GM12873 (cell line): ENCODE measurements at regions not wholly inside any gene's neighbourhood (a gene's known extent, or its start where the extent isn't known, plus 50 kb on each side); places are given as distances from the start of the nearest gene placed in this dataset.

Experiments
- CTCF ChIP-seq: IDR thresholded peaks from 2 replicates; pipeline ENCODE4 v1.5.1; 2012; ENCODE audit warnings: low read depth, mild to moderate bottlenecking, moderate library complexity, low read length, control low read depth; ENCODE audit not compliant: insufficient read depth; ENCODE audit errors: missing control alignments

GRCh38 chr10:47104786-47105385 lies 193.7 kb downstream of the PTPN20 start:
- no peak for TF ChIP-seq CTCF

- TF ChIP-seq CTCF: no peak
Observed at GRCh38 chr10:47107007-47107747, 192.8 kb upstream of the GDF10 start.

DNA sequence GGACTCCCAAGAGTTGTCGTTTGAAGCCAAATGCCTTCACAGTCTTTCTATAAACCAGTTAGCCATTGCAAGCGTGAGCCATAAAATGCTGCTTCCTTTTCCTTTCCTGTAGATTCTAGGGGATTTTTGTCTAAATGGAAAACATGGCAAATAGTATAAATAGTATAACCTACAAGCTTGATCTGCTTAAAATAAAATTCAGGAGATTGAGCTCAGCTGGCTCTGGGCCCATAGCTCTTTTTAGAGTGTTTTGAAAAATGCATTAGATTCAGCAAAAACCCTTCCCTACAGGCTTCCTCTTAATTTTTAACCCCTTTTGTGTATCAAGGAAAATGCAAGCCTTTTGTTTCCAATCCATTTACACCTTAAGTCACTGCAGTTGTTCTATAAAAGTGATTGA lies 190.1 kb upstream of the GDF10 start:
- TF ChIP-seq CTCF: no peak

DNA sequence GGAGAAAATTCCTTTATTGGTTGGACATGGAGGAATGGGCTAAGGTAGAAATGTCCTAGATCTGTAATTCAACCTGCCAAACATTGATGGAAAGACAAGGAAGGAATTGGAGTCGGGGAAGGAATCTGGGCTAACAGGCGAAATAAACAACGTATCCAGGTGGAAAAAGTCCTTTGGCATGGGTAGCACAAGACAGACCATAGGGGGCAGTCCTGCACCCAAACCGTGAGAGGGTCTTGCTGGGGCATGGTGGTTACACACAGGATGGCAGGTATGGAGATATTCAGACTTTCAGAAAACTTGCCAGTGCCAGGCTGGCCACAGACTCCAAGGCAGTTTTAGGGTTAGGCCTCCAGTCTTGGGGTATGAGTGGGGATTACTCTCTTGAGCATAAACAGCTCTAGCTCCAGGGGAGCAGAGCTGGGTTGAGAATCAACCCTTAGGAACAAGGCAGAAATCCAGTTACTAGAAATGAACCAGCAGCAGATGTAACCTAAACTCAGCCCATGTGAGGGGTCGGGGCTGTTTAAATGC lies 188.6 kb upstream of the GDF10 start:
- TF ChIP-seq CTCF: no peak

DNA sequence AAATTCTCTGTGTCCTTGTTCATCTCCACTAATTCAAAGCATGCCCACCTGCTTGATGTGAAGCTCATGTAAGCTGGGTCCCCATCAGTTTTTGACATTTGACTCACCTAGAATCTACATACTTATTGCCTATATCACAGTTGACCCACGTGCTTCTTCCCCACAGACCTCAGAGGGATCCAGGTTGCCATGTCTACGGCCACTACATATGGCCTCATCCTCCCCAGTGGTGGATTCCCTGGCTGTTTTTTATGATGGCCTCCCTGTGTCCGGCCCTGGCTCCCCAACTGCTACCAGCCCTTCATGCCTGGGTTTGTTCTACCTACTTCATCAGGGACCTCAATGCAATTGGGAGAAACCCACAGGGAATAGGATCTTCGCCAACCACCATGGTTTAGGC lies 187.4 kb upstream of the GDF10 start:
- TF ChIP-seq CTCF: no peak

DNA sequence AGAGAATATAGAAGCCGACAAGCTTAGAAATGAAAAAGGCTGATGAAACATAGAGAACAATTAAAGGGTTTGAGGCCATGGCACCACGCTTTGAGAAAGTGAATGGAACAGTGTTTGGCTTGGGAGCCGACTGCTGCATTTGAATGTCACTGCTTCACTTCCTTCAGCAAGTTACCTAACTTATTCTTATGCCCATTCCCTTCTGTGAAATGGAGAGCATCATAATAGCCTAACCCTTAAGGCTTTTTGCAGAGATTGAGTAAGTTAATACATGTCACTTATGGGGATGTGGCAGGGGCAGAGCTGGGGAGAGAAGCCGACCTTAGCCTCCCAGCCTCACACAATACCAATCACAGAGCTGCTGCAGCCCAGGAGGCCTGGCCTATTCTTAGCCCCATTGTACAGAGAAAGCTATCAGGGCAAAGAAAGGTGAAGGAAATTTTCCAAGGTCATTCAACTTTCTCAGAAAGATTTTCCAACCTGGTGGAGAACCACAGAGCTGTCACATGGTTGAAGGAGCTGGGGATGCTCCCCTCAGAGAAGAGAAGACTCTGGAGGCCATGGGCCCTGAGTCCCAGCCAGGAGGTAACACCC lies 186.0 kb upstream of the GDF10 start:
- no peak for TF ChIP-seq CTCF

GRCh38 chr10:47114680-47115186 lies 185.3 kb upstream of the GDF10 start:
- no peak for TF ChIP-seq CTCF
